GM18498 (cell line): ENCODE measurements at regions not wholly inside any gene's neighbourhood (a gene's known extent, or its start where the extent isn't known, plus 50 kb on each side); places are given as distances from the start of the nearest gene placed in this dataset.

Experiments
- ATAC-seq: cut with Tn5 transposase; IDR thresholded peaks from one replicate; pipeline ENCODE4 v1.9.1; 2021; ENCODE audit warnings: mild to moderate bottlenecking, moderate library complexity; ENCODE audit not compliant: unreplicated experiment

DNA sequence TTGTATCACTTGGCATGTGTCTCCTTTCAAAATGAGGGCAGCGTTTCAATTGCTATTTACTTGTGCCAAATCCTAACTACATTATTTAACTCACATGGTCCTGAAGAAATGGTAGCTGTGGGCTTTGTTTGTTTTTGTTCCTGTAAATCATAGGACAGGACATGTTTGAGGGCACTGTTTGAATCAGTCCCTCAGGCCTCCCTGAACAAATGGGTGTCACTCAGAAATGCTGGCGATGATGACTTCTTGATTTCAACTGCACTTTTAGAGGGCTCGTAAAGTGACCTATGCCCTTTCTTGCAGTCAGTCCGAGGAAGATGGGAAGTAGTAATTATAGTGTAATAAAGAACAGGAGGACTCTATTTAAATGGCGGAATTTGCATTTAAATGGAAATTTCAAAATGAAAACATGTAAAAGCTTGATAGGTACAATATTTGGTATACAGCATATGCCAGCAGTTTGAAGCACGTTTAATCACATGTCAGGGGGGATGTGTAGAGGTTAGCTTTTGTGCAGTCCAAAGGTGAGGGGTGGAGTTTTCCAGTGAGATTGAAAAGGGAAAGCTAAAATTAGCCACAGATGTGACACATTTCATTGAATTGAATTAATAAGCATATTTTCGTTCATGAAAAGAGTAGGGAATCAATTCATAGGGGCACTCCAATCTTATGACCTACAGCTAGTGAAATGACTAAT is 1958.7 kb upstream of the IGFBP7 start:
- no peak for ATAC-seq

DNA sequence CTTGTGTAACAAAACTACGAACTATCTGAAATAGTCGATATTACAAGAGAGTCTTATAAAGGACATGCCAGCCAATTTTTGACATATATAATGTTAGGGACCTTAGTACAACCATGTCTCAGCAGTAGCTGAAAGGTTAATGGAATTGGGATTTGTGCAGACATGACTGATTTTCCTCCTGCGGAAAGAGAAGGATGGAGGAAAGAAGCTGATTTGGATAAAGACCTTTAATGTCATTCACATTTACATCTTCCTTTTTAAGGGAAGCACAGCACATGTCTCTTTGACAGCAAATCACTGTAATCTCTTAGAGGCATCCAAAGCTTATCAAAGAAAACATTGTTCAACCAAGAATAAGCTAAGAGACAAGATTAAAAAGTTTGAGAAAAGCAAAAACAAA is 1976.2 kb upstream of the IGFBP7 start:
- no peak for ATAC-seq

DNA sequence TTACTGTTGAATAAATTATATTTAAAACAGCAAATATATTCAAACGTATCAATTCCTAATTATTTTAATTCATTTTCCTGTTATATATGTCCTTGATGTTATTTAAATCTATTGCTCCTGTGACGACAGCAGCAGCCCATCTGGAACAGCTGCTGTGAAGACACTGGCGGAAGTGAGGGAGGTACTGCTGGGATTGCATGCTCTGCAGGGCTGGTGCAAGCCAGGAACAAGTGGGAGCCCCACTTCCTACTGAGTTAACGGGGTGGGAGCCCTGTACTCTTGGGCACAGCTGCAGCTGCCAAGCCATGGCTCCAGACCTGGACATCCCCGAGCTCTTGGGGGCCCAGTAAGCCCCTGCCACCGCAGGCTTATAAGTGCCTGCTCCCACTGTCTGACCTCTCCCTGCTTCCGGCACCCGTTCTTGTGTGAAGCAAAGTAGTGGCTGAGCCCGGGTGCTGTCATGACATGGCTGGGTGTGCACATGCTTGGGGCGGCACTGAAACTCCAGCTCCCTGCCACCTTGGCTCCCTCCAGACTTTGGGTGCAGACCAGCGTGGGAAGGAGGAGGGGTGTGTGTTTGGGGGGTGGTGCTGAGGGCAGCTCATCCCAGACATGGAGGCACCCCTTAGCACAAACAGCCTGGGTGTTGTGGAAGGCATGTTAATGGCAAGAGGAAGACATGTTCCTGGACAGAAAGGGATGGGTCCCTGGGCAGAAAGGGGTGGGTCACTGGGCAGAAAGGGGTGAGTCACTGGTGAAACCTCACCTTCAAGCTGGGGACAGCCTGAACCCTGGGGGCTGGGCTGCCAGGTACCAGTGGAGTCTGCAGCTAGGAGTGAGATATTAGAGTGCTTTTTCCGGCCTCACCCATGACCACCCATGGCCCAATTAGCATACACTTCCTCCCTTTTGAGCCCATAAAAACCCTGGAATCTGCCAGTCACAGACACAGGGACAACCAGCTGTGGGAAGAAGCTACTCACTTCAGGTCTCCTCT is 1981.3 kb upstream of the IGFBP7 start:
- ATAC-seq = no peak

DNA sequence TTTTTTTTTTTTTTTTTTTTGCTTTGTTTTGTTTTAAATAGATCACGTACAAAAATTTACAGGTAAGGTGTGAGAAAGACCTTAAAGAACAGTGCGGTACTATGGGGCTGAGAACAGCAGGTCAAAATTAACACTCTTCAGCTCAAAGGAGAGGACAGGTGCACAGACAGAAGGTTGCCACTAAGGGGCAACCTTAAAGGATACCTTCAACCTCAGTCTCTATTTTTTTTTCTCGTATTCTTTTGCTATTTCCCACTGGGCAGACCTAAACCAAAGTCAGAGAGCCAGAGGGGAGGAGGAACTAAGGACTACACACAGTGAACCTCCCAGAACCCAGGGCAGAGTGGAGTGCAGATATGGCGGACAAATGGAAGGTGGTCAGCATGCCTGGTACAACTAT is 1984.3 kb upstream of the IGFBP7 start:
- ATAC-seq = no peak

DNA sequence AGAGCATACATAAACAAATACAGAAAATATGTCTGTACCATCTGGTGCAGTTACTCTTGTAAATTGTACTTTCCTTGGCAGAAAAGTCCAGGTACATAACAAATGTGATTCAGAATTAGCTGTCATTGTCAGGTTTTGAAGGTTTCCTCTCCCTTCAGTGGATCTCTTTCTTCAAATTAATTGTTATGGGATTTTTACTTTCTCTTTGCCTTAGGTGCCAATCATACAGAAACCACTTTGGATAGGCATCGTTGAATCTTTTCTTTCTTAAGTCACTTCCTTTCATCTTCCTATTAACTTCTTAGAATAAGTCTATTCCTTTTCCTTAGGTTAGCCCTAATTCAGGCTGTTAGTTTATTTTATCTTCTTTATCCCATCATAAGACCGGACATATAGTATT is 1992.1 kb upstream of the IGFBP7 start:
- no peak for ATAC-seq

DNA sequence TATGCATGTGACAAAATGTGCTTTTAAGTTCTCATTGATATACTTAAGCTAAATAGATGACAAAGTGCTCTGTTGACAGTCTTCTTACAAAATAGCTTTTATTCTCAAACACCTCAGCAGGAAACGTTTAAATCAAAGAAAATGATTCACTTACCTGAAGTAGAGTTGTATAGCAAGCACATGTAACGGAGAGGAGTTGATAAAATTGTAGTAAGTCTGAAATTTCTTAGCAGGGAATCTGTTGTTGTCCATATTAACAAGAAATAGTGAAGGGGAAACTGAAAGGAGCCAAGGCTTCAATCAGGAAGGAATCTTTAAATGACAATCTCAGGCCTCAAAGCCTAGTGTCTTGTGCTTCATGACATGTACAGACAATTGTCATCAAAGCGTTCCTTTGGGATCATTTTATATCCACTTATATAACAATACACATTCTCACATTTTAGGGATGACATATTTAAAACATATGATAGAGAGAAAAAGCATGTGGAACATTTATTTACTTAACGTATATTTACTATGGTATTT is 2010.2 kb upstream of the IGFBP7 start:
- ATAC-seq = no peak

DNA sequence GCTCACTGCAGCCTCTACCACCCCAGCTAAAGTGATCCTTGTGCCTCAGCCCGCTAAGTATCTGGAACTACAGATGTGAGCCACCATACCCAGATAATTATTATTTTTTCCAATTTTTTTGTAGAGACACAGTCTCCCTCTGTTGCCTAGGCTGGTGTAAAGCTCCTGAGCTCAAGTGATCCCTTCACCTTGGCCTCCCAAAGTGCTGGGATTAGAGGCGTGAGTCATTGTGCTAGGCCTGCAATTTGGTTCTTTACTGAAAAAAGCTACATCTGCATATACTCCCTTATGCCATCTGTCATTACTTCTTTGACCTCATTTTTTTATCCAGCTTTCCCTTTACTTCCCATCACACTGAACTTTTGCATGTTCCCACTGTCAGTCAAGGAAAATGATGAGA is 2012.4 kb upstream of the IGFBP7 start:
- no peak for ATAC-seq

DNA sequence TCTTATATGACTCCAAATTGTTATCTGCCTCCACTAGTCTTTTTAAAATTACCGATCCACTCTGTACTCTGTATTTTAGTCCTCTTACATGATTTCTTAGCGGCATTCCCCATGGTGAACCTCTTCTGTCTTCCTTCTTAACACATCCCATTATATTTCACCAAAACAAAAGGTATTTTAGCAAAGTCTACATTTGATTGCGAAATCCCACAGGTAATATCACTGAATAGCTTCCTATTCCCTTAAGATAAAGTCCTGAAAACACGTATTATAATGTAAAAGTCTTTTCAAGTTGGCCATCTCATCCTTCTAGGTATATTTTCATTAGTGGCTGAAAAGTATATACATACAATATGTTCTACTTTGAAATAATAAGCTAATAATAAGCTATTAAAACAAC is 2016.0 kb upstream of the IGFBP7 start:
- ATAC-seq = no peak

DNA sequence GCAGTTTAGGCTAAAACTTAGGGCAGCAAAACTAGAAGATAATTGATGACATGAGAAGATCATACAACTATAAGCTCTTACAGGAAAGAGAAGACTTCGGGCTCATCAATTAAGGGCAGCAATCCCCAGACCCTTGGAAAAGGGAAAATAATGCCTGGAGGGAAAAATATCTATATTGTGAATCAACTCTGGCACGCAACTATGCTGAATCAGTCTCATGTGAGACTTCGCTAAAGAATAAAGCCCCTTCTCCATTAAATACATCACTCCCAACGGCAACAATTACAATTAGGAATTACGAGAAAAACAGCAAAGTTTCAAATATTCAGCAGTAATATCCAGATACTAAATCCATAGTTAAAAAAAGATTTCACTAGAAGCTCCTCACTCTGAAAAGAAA is 2016.8 kb upstream of the IGFBP7 start:
- no peak for ATAC-seq

DNA sequence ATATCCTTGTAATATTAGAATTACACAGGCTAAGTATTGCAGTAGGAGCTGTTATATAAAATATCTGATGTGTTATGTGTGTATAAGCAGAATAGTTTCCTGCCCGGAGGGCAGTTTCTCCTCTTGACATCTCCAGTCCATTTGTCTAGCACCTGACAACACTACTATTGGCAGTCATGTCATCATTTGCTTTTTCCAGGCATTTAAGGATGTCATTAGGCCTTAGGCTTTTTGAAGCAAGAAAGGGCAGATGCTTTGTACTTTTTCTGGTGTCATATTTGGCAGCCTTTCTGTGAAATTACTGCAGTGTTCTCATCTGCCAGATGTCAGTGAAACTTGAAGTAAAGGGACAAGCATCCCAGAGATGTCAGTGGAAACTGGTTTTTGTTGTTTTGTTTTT is 2017.6 kb upstream of the IGFBP7 start:
- no peak for ATAC-seq

DNA sequence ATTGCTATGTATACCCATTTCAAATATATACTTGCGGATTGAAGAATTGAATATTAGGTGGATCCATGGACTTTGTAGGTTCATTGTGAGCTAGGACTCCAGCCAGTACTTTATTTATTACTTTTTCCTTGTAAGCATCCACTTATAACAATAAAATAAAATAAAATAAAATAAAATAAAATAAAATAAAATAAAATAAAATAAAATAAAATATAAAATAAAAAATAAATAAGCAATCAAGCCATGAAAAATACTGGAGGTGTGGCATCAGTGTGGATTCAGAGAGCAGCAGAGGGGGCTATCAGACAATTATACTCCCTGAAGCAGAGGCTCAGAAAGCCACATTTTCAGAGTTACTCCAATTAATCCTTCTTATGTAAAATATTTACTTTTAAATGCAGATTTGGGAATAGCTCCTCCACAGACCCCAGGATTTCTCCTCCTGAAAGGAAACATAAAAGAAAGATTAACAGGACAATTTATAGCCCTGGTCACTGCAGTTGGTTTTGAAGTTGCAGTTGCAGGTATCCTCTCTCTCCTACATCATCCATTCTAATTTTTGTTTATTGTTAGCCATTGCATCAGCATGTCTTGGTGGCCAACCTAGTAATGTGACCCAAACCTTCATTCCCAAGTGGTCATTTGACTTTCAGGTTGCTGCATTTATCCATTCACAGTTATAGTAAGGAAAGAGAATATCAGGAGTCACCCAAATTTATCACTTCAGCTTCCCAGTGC is 2025.2 kb upstream of the IGFBP7 start:
- no peak for ATAC-seq

DNA sequence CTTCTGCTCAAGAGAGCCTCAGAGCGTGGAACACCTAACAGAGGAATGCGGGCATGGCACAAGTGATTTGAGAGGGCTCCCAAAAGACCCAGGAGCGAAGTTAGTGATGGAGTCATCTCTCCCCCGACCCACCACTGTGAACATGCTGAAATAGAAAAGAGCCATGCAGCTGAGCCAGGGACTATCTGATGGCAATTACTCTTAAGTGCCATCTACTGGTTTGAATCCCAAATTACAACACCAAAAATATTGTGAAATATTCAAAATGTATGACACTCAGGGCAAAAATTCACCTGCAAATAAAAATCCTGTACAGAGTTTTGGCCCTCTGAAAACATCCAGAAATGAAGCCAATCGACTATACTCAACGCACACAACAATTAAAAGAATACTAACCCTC is 2038.9 kb upstream of the ADGRL3 start:
- ATAC-seq = no peak

DNA sequence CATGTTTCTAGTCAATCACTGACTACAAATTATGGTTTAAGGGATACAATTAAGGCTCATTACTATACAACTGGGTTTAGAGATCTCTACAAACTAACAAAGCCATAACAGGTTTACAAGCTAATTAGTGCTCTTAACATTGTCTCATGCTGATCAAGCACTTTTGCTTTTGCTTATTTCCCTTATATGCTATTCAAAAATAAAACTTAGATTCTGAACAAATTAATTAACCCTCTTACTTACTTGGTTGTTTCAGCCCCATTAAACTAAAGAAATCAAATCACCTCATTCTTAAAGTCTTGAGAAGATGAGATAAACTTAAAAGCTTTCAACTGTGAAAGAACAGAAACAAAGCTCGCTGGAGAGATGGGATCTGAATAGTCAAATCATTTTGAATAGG is 2024.5 kb upstream of the ADGRL3 start:
- no peak for ATAC-seq

DNA sequence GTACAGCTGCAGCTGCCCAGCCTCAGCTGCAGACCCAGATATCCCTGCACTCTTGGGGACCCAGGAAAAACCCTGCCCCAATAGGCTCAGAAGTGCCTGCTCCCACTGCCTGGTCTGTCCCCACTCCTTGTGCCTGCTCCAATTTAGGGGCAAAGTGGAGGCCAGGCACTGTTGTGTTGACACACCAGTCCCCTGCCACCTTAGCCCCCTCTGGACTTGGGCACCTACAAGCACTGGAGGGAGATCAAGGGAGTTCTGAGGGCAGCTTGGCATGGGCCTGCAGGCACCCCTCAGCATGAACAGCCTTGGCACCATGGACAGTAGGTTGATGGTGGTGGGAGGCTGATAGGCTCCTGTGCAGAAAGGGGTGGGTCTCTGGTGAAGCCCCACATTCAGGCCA is 2020.8 kb upstream of the ADGRL3 start:
- ATAC-seq = no peak

DNA sequence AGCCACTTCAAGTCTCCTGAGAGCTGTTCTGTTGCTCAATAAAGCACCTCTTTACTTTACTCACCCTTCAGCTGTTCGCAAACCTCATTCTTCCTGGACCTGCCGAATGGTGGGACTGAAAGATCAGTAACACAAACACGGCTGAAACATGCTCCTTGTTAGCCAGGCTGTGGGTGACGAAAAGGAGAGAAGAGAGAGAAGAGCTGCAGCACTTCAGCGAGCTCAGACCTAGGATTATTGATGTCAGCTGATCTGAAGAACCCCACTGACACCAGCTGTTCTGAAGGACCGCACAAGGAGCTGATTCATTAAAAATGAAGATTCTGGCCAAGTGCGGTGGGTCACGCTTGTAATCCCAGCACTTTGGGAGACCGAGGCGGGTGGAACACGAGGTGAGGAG is 2020.0 kb upstream of the ADGRL3 start:
- no peak for ATAC-seq

DNA sequence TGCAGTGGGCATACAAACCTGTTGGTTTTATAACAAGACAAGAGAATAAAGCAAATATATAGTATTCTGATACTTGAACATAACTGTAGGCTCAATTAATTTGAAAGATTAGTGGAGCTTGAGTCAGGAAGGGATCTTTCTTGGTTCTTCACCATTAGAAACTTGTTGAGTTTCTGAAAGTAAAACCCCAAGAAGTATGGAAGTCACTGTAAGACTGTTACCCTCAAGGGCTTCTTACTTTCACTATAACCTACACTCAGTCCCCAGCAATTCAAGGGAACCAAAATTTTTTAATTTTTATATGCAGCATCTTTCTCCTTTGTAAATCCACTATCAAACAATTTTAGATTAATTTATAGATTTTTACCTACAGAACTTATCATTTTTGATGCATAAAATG is 2019.2 kb upstream of the ADGRL3 start:
- ATAC-seq = no peak

DNA sequence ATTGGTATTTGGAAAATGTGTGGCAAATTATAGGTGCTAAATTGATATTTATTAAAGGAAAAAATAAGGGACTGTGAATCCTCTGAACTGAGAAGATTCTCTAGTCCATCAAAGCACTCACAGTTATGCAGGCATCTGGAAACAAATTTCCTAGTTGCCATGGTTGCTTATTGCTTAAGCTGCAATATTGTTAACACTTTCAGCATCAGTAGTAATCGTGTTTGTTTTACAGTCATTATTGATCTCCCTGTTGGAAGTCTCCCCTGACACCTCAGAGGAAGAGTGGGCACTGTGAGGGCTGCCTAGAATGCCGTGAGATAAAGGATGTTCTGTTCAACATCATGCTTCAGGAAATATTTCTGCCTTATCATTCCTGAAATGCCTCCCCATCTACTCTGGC is 2004.3 kb upstream of the ADGRL3 start:
- ATAC-seq = no peak

DNA sequence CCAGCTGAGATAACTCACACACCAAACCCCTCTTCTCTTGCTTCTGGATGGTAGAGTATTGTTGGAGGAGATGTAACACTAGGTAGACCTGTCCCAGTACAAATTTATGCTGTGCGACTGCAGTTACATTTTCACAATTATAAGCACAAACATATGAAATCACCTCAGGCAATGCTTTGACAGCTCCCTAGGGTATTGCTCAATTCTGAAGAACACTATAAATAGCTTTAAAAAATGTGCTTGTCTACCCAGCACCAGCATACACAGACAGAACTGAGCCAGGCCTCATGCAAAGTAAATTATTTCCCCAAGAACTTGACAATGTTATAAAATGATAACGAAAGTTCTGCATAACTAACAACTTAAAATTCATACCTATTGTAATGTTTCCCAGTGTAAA is 1999.1 kb upstream of the ADGRL3 start:
- no peak for ATAC-seq

DNA sequence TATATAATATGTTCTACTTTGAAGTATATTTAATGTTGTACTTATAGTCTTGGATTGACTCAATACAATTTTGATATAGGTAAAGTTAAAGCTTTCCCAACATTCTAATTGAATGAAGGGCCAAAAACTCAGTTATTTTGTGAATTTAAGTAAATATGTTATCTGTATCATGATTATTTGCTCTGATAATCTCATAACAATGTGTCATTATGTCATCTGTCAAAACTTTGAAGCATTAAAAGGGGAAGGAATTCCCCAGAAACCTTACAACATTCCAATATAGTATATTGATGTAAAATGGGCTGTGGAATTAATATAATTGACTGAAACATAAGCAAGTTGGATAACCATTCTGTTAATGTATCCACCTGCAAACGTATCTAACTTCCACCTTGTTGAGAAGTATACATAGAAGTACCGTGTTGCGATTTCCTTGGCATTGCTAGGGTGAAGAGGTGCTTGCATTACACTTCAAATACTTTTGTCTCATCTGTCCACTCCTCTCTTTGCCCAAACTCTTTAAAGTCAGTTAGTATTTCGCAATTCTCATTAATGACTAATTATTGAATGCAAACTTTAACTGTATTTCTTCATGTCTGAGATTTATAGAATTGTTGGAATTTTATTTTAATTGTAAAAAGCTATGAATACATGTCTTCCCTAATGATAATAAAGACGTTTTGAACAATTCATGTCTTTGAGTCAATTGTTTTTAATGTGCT is 1982.1 kb upstream of the ADGRL3 start:
- no peak for ATAC-seq

DNA sequence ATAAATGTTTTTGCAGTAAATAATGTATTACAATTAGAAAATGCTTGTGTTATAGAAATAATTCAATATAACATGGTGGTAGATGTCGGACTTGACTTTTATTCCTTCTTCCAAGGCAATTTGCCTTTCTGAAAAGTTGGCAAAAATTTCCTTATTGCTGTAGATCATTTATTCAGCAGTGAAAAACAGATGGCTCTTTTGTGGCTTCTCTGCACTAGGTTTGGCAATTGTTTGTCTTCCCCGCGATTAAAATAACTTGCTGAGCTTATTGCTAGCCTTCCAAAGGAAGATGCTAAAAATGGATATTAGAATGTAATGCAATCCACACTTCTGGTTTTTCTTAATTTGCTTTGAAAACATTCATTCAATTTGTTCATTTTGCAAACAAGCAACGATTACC is 1977.9 kb upstream of the ADGRL3 start:
- ATAC-seq = no peak
